Gastrocnemius medialis (tissue), 4 donors: ENCODE measurements at regions not wholly inside any gene's neighbourhood (a gene's known extent, or its start where the extent isn't known, plus 50 kb on each side); places are given as distances from the start of the nearest gene placed in this dataset.

ENCODE experiments used
- ATAC-seq, 2 donors: fragments of 150-250 bp; one replicate each; pipeline ENCODE4 v1.9.1; 2016
- DNase-seq, 2 donors: peaks; one replicate each; pipeline ENCODE4 v3.0.0-alpha.2; 2019
- H3K27ac ChIP-seq, 4 donors: fragments of 200-600 bp; sonication (generic); 1 replicate in 1 of 4; 2 replicates in 3 of 4; pipeline ENCODE4 v1.5.1; 2016 to 2018; ENCODE audit warnings: mild to moderate bottlenecking in 2 of 4, moderate library complexity in 1 of 4
- H3K27me3 ChIP-seq, 3 donors: fragments of 200-600 bp; sonication (generic) in 2 of 3; 1 replicate in 1 of 3; 2 replicates in 2 of 3; pipeline versions ENCODE4 v1.5.1 to v1.6.0; 2016 to 2019; ENCODE audit warnings: mild to moderate bottlenecking in 1 of 3, moderate library complexity in 1 of 3
- H3K36me3 ChIP-seq, 2 donors: fragments of 200-600 bp; sonication (generic) in 1 of 2; one replicate each; pipeline ENCODE4 v1.5.1; 2017 to 2018
- H3K4me1 ChIP-seq, 2 donors: fragments of 200-600 bp; sonication (generic) in 1 of 2; one replicate each; pipeline ENCODE4 v1.5.1; 2016 to 2017; ENCODE audit warnings: mild to moderate bottlenecking in 2 of 2
- H3K4me3 ChIP-seq, 4 donors: fragments of 200-600 bp; sonication (generic) in 3 of 4; 1 replicate in 1 of 4; 2 replicates in 3 of 4; pipeline ENCODE4 v1.5.1; 2016 to 2019; ENCODE audit warnings: mild to moderate bottlenecking in 2 of 4
- H3K9me3 ChIP-seq, 3 donors: fragments of 200-600 bp; sonication (generic) in 2 of 3; 1 replicate in 1 of 3; 2 replicates in 2 of 3; pipeline ENCODE4 v1.5.1; 2016 to 2019
- POLR2A ChIP-seq, 2 donors: fragments of 450-650 bp; IDR thresholded peaks; one replicate each; pipeline ENCODE4 v1.6.1; 2017; ENCODE audit warnings: antibody characterized with exemption in 2 of 2, mild to moderate bottlenecking in 2 of 2, moderate library complexity in 2 of 2
- in situ Hi-C, 4 donors: fragments of 200-750 bp; cut with MboI; loops; one replicate each; pipeline versions ENCODE4 v1.15.0 to v1.8.0; 2017; ENCODE audit warnings: low sequenced_read_pairs in 4 of 4
- intact Hi-C: fragments of 100-400 bp; cut with DNase I; formaldehyde crosslinking; loops from one replicate; pipeline ENCODE4 v1.15.1; 2023; ENCODE audit warnings: low total_unique reads
- TF ChIP-seq, protein P1 (sequence below), 5 experiments: fragments of 450-650 bp in 3 of 5; fragments of 200-600 bp in 2 of 5; sonication (generic) in 2 of 5; IDR thresholded peaks in 4 of 5; conservative IDR thresholded peaks in 1 of 5; 1 replicate in 4 of 5; 2 replicates in 1 of 5; pipeline ENCODE4 v1.5.1; 2016 to 2019; ENCODE audit warnings: antibody characterized with exemption in 5 of 5, mild to moderate bottlenecking in 3 of 5, moderate library complexity in 3 of 5

DNA sequence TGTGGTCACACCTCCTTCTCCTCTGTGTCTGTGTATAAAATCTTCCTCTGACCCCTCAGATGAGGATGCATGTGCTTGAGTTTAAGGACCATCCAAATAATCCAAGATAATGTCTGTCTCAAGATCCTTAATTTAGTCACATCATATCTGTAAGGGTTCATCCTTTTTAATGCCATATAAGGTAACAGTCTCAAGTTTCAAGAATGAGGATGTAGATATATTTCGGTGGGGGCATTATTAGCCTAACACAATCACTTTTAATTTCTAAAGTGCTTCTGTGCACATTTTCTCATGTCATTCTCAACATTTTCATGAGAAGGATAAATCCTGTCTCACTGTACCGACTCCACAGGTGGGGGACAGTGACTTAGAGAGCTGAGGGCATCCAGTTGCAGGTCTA is 235.3 kb downstream of the BUB3 start:
- DNase-seq (no peak), ATAC-seq (no peak)
- Histone ChIP-seq H3K27ac (no peak overlapping the region), H3K9me3 (no peaks in the 10 kb centered on the region), H3K4me3 (no peak overlapping the region), H3K4me1 (no peaks in the 10 kb centered on the region), H3K36me3 (no peaks in the 10 kb centered on the region), H3K27me3 (no peaks in the 10 kb centered on the region)
- intact Hi-C loops (no loop called here), in situ Hi-C loops (no loop called here)
- TF ChIP-seq POLR2A (IDR thresholded peaks at IDR 0.05): no peak
- TF ChIP-seq, protein P1, sequence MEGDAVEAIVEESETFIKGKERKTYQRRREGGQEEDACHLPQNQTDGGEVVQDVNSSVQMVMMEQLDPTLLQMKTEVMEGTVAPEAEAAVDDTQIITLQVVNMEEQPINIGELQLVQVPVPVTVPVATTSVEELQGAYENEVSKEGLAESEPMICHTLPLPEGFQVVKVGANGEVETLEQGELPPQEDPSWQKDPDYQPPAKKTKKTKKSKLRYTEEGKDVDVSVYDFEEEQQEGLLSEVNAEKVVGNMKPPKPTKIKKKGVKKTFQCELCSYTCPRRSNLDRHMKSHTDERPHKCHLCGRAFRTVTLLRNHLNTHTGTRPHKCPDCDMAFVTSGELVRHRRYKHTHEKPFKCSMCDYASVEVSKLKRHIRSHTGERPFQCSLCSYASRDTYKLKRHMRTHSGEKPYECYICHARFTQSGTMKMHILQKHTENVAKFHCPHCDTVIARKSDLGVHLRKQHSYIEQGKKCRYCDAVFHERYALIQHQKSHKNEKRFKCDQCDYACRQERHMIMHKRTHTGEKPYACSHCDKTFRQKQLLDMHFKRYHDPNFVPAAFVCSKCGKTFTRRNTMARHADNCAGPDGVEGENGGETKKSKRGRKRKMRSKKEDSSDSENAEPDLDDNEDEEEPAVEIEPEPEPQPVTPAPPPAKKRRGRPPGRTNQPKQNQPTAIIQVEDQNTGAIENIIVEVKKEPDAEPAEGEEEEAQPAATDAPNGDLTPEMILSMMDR (IDR thresholded peaks at IDR 0.05 in 4 of 5, conservative IDR thresholded peaks at IDR 0.05 in 1 of 5): no peak

DNA sequence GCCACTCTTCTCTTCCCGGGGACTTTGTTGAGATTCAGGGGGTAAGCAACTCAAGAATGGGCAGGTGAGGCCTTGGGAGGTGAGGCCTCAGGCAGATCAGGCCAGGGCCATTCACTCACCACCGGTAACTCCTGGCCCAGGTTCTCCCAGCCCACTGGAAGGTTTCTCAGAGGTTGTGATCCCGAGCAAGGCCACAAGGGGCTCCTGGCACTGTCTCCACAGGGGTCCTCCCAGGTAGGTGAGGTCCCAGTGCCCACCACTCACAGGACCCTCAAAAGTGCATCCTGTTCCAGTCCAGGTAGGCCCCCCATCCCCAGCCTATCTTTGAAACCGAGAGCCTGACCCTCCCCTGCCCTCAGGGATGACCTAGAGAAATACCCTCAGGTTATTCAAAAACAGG is 236.1 kb downstream of the BUB3 start:
- H3K27ac ChIP-seq: no peak overlapping the region
- TF ChIP-seq POLR2A (IDR thresholded peaks at IDR 0.05): no peak
- TF ChIP-seq, protein P1 (IDR thresholded peaks at IDR 0.05 in 4 of 5, conservative IDR thresholded peaks at IDR 0.05 in 1 of 5): no peak
- ATAC-seq: no peak
- in situ Hi-C loops (no loop called here), intact Hi-C loops (no loop called here)
- H3K4me3 ChIP-seq: no peak overlapping the region
- DNase-seq: no peak
- no peaks in the 10 kb centered on the region for H3K4me1 ChIP-seq
- H3K36me3 ChIP-seq: no peaks in the 10 kb centered on the region
- no peaks in the 10 kb centered on the region for H3K9me3 ChIP-seq
- H3K27me3 ChIP-seq: no peaks in the 10 kb centered on the region

DNA sequence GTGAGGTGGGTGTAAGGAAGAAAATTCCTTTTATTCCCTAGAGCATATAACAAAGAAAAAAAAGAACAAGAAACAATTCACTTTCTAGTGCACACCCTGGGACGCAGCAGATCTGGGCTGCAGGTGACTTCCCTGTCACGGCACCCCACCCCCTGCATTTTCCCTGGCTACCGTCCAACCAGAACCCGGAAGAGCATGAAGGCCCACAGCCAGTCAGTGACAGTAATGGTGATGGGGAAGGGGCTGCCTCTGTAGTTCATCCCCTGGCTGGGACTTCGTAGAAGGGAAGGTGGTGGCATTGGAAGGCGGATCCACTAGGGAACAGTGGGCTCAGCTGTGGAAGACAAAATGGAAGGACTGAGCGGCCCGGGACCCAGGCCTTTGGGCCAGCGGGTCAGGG is 236.7 kb downstream of the BUB3 start:
- Histone ChIP-seq H3K4me3 (no peak overlapping the region), H3K27me3 (no peaks in the 10 kb centered on the region), H3K9me3 (no peaks in the 10 kb centered on the region), H3K36me3 (no peaks in the 10 kb centered on the region), H3K4me1 (no peaks in the 10 kb centered on the region), H3K27ac (no peak overlapping the region)
- TF ChIP-seq, protein P1 (IDR thresholded peaks at IDR 0.05 in 4 of 5, conservative IDR thresholded peaks at IDR 0.05 in 1 of 5): no peak
- no peak for TF ChIP-seq POLR2A (IDR thresholded peaks at IDR 0.05)
- in situ Hi-C loops (no loop called here), intact Hi-C loops (no loop called here)
- no peak for DNase-seq
- no peak for ATAC-seq

DNA sequence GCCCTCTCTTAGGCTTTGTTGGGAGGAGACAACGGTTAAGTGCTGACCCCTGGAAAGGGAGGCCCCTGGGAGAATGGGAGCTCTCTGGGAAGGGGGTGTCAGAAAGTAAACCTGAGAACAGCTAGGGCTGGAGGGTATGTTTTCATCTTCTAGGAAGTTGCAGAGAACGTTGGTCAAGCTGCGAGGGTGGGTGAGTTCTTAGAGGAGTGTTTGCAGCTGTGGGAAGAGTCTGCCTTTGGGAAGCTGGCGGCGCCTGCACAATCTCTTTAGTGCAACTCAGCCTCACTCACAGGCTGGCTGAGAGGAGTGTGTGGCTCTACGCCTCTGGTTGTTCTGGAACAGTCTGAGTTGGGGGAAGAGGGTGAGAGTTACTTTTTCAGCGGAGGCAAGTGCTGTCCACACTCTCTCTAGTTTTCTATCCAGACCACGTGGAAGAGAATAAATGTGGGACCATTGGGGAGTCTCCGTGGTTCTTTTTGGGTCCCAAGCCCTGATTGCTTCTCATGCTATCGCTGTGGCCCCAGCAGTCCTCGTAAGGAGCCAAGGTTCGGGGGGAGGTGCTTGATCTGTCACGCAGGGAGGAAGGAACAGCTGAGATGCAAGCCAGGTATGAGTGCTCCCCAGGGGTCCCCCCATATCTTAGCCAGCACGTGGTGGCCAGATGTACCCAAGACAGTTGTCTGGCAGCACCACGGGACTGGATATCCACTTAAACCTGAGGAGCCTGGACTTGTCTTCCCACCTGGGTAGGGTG is 237.2 kb downstream of the BUB3 start:
- no peak for ATAC-seq
- Histone ChIP-seq H3K9me3 (no peaks in the 10 kb centered on the region), H3K36me3 (no peaks in the 10 kb centered on the region), H3K27ac (no peak overlapping the region), H3K27me3 (no peaks in the 10 kb centered on the region), H3K4me1 (no peaks in the 10 kb centered on the region), H3K4me3 (no peak overlapping the region)
- intact Hi-C loops: no loop called here
- no peak for DNase-seq
- in situ Hi-C loops: no loop called here
- TF ChIP-seq, protein P1 (IDR thresholded peaks at IDR 0.05 in 4 of 5, conservative IDR thresholded peaks at IDR 0.05 in 1 of 5): no peak
- TF ChIP-seq POLR2A (IDR thresholded peaks at IDR 0.05): no peak
